HepG2 (cell line): ENCODE measurements at regions not wholly inside any gene's neighbourhood (a gene's known extent, or its start where the extent isn't known, plus 50 kb on each side); places are given as distances from the start of the nearest gene placed in this dataset.
A peak's percentile ranks its signal among the peaks of the same experiment; 100 is the strongest.

Experiments
- ATF5 ChIP-seq: sonication (generic); formaldehyde crosslinking; IDR thresholded peaks from 2 replicates; pipeline ENCODE4 v1.4.0; 2020; ENCODE audit warnings: mild to moderate bottlenecking, low read depth, missing genetic modification reagents
- BCLAF1 ChIP-seq: fragments of 450-650 bp; IDR thresholded peaks from 2 replicates; pipeline ENCODE4 v1.6.1; 2017; ENCODE audit warnings: mild to moderate bottlenecking
- ELF3 ChIP-seq: IDR thresholded peaks from 2 replicates; pipeline ENCODE4 v1.6.1; 2016; ENCODE audit warnings: missing genetic modification reagents, missing compliant biosample characterization
- GRHL1 ChIP-seq: sonication (generic); formaldehyde crosslinking; conservative IDR thresholded peaks from 2 replicates; pipeline ENCODE4 v1.8.0; 2022; ENCODE audit warnings: missing genetic modification reagents
- NCOA2 ChIP-seq: sonication (generic); formaldehyde crosslinking; IDR thresholded peaks from 2 replicates; pipeline ENCODE4 v1.8.0; 2022; ENCODE audit warnings: inconsistent platforms
- PRDM15 ChIP-seq: sonication (generic); formaldehyde crosslinking; IDR thresholded peaks from 2 replicates; pipeline ENCODE4 v1.4.0; 2020; ENCODE audit warnings: missing genetic modification reagents
- RFXANK ChIP-seq: IDR thresholded peaks from 2 replicates; pipeline ENCODE4 v1.6.1; 2016
- SMC3 ChIP-seq: IDR thresholded peaks from 2 replicates; pipeline ENCODE4 v1.6.1; 2011; ENCODE audit warnings: low read length, improper control_type of control experiment
- SMYD3 ChIP-seq: sonication (generic); formaldehyde crosslinking; IDR thresholded peaks from 2 replicates; pipeline ENCODE4 v1.8.1; 2023; ENCODE audit warnings: mild to moderate bottlenecking, missing genetic modification reagents
- STAG1 ChIP-seq: sonication (generic); formaldehyde crosslinking; IDR thresholded peaks from 2 replicates; pipeline ENCODE4 v1.4.0; 2020; ENCODE audit warnings: missing genetic modification reagents
- TAF15 ChIP-seq: fragments of 200-400 bp; formaldehyde crosslinking; IDR thresholded peaks from one replicate; pipeline ENCODE4 v1.6.1; 2018; ENCODE audit warnings: mild to moderate bottlenecking, low read depth, low read length; ENCODE audit not compliant: poor library complexity, severe bottlenecking
- XRCC5 ChIP-seq: fragments of 200-400 bp; formaldehyde crosslinking; optimal IDR thresholded peaks from 2 replicates; pipeline ENCODE3; 2017; ENCODE audit warnings: mild to moderate bottlenecking, low read length
- ZC3H13 ChIP-seq: sonication (generic); formaldehyde crosslinking; IDR thresholded peaks from 2 replicates; pipeline ENCODE4 v1.8.1; 2023; ENCODE audit warnings: mild to moderate bottlenecking, missing genetic modification reagents, moderate library complexity
- ZFP91 ChIP-seq: sonication (generic); formaldehyde crosslinking; IDR thresholded peaks from 2 replicates; pipeline ENCODE4 v1.9.0; 2022; ENCODE audit warnings: missing genetic modification reagents, mild to moderate bottlenecking, borderline replicate concordance
- ZNF282 ChIP-seq: fragments of 450-650 bp; IDR thresholded peaks from 2 replicates; pipeline ENCODE4 v1.6.1; 2018; ENCODE audit not compliant: partially characterized antibody
- ZNF292 ChIP-seq: sonication (generic); formaldehyde crosslinking; IDR thresholded peaks from 2 replicates; pipeline ENCODE4 v1.8.1; 2022; ENCODE audit warnings: mild to moderate bottlenecking, low read depth, missing genetic modification reagents, borderline replicate concordance
- ZNF33A ChIP-seq: sonication (generic); formaldehyde crosslinking; IDR thresholded peaks from 2 replicates; pipeline ENCODE4 v1.5.1; 2020; ENCODE audit warnings: missing genetic modification reagents, mild to moderate bottlenecking, moderate library complexity, borderline replicate concordance
- ZNF549 ChIP-seq: sonication (generic); formaldehyde crosslinking; IDR thresholded peaks from 2 replicates; pipeline ENCODE4 v1.5.0; 2020; ENCODE audit warnings: missing genetic modification reagents
- ZNF577 ChIP-seq: sonication (generic); formaldehyde crosslinking; IDR thresholded peaks from 2 replicates; pipeline ENCODE4 v1.4.0; 2020; ENCODE audit warnings: mild to moderate bottlenecking, low read depth, missing genetic modification reagents, borderline replicate concordance
- ZNF878 ChIP-seq: sonication (generic); formaldehyde crosslinking; IDR thresholded peaks from 2 replicates; pipeline ENCODE4 v1.8.1; 2023; ENCODE audit warnings: mild to moderate bottlenecking, missing genetic modification reagents, moderate library complexity

GRCh38 chr7:22559829-22560489 lies 60.0 kb upstream of the STEAP1B start (continued):
- TF ChIP-seq PRDM15 (CRISPR knock-in tag): no peak
- no peak for TF ChIP-seq GRHL1 (CRISPR knock-in tag)
- no peak for TF ChIP-seq ZNF292 (CRISPR knock-in tag)
- TF ChIP-seq ZNF549 (CRISPR knock-in tag): no peak
- no peak for TF ChIP-seq BCLAF1
- no peak for TF ChIP-seq ZNF878 (CRISPR knock-in tag)
- TF ChIP-seq NCOA2 (CRISPR knock-in tag): no peak
- no peak for TF ChIP-seq ZFP91 (CRISPR knock-in tag)
- TF ChIP-seq XRCC5: peak; percentile 67
- no peak for TF ChIP-seq RFXANK (CRISPR knock-in tag)
- no peak for TF ChIP-seq ZC3H13
- no peak for TF ChIP-seq ATF5 (CRISPR knock-in tag)
- no peak for TF ChIP-seq ZNF282
- no peak for TF ChIP-seq ZNF577 (CRISPR knock-in tag)
- no peak for TF ChIP-seq SMYD3
- TF ChIP-seq SMC3: peak; percentile 95
- no peak for TF ChIP-seq TAF15
- peak; percentile 88 for TF ChIP-seq STAG1 (CRISPR knock-in tag)
- no peak for TF ChIP-seq ZNF33A
- TF ChIP-seq ELF3 (CRISPR knock-in tag): no peak
